Endothelial cell of hepatic sinusoid (primary cell): ENCODE measurements at regions not wholly inside any gene's neighbourhood (a gene's known extent, or its start where the extent isn't known, plus 50 kb on each side); places are given as distances from the start of the nearest gene placed in this dataset.

ENCODE experiments used
- in situ Hi-C: cut with HindIII; loops from 2 replicates; pipeline ENCODE4 v1.10.0; 2017; ENCODE audit warnings: low sequenced_read_pairs

DNA sequence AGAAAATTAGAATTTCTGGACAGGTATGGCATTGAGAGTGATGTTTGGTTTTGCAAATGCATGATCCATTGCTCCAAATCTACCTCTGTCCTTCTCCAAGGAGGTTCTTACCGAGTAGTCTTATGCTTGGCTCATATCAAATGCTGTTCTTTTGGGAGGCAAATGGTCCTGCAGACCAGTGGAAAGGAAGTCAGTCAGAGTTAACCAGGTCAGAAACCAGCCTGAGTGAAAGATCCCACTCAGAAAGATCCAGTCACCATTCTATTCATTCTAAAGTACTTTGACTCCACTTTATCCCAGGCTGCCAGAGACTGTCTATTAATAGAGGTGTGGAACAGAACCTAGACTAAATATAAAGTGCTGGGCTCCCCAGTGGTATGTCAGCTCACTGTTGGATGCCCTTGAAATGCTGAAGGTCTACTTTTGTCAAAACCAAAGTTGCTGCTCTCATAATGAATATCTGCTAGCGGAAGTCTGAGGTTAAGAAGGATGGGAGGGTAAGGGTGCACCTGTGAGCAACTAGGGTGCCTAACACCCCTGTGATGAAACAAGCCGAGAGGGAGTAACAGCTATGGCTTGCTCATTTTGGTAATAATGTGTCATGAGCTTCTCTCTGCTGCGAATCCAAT lies 302.2 kb downstream of the ZNF608 start:
- in situ Hi-C loops: no loop called here

DNA sequence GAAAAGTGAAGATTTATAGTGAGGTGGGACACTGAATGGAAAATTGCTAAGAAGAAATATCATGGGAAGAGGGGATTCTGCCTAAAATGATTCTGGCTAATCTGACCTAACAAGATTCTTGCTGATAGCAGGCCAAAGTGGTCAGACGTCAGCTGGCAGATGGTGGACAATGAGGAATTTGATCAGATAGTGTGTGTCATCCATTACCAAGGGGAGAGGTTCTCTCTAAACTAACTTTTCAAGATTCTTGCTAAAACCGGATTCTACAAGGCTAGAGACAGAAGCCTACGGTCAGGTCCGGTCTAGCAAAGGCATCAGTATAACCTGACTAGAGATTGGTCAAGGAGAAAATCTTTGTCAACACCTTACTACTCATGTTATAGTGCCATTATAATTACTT lies 306.0 kb downstream of the ZNF608 start:
- in situ Hi-C loops: no loop called here

DNA sequence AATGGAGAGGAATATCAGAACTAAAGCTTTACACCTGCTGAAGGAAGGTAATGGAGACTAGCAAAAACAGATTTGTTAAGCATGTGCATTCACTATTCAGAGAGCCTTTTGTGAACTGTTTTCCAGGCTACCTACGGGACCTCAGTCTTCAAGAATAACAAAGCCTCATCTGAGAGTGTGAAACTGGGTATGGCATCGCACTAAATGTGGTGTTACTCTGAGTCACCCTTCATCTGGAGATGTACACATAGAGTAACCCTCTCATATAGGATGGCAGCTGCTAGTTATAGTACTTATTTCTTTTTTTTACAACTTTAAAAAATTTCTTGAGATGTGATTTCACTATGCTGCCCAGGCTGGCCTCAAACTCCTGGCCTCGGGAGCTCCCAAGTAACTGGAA lies 306.8 kb downstream of the ZNF608 start:
- in situ Hi-C loops: no loop called here

DNA sequence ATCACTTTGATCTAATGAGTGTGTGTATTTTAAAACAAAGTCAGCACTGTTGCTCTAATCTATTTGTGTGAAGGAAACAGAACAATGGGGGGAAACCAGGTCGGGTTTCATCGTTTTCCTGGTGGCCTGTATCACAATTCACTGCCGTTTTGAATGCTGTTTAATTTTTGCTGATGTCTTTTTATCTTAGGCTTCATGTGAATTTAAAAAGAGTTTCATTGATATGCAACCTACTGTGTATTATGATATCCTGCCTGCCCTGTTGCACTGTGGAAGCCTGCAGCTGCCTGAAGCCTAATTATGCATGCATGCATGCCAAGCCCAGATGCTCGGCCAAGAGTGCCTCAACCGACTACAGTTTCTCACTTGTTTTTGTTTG lies 307.5 kb downstream of the ZNF608 start:
- in situ Hi-C loops: no loop called here

DNA sequence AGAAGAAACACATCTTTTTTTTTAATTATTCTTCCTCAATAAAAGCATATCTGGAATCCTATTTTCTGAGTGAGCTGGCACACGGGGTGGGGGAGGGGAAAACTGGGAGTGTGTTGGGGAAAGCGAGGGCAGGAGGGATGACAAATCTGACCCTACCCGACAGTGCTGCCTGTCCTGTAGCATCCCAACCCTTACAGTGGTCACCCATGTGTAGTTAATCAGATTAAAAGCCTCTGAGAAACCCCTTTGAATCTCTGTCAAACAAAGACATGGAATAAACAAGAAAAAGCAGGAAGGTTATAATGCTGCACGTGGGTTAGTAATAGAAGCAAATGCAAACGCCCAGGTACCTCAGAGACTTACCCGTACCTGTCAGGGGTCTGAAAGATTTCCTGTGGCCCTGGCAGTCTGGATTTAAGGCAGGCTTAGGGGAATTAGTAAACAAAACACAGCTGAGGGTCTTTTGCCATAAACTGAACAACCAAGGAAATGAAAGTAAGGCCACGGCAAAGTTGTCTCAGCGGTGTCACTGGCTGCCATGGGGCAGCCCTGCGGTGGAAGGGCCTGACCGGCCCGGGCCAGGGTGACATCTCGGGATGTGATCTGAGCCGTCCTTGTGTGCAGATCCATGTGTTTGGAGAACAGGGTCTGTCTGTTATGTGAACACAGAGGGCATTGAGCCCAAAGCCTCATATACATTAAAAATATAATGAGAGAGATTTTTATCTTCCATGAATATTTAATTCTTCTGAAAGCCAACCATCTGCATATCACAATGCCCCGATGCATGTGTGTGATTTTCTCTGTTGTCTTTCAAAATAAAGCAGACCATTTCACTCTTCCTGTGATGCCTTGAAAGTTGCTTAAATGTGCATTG lies 308.2 kb downstream of the ZNF608 start:
- in situ Hi-C loops: no loop called here

DNA sequence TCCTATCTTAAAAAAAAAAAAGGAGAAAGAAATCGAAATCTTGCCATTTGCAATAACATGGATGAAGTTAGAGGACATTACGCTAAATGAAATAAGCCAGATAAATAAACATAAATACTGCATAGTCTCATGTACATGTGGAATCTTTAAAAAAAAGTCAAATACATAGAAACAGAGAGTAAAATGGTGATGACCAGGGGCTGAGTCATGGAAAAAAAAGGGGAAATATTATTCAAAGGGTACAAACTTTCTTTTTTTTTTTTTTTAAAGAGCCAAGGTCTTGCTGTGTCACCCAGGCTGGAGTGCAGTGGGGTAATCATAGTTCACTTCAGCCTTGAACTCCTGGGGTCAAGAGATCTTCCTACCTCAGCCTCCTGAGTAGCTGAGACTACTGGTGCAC lies 310.1 kb downstream of the ZNF608 start:
- in situ Hi-C loops: no loop called here

DNA sequence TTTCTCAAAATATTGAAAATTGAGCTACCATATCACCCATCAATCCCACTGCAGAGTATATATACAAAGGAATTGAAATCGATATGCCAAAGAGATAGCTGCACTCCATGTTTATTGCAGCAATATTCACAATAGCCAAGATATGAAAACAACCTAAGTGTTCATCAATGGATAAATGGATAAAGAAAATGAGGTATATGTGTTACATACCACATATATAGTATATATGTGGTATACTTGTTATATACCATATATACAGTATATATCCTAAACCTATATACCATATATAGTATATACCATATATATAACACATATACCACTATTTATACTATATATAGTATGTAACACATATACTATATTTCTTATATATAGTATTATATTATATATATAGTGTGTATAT lies 313.3 kb downstream of the ZNF608 start:
- in situ Hi-C loops: no loop called here

DNA sequence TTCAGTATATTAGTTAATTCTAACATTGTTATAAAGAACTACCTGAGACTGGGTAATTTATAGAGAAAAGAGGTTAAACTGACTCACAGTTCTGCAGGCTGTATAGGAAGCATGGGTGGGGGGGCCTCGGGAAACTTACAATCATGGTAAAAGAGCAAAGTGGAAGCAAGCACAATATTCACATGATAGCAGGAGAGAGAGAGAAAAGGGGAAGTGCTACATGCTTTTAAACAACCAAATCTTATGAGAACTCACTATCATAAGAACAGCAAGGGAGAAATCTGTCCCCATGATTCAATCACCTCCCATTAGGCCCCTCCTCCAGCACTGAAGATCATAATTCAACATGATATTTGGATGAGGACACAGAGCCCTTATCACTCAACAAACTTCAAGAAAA lies 324.9 kb downstream of the ZNF608 start:
- in situ Hi-C loops: no loop called here

DNA sequence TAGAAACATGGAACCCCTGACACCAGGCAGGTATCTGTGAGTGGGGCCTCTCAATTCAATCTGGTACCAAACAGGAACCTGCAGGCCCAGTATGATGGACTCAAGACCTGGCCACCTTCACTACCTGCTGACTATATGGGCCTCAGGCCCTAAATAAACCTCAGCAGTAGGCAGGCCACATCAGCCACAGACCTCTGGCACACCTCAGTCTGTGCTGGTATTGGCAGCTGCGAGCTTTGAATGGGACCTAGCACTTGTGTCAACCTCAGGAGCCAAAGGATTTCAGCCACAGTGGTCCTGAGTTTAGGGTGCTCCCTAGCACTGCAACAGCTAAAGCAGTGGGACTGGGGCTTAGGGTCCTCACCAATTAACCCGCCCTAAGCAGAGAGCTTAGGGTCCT lies 325.5 kb downstream of the ZNF608 start:
- in situ Hi-C loops: no loop called here

DNA sequence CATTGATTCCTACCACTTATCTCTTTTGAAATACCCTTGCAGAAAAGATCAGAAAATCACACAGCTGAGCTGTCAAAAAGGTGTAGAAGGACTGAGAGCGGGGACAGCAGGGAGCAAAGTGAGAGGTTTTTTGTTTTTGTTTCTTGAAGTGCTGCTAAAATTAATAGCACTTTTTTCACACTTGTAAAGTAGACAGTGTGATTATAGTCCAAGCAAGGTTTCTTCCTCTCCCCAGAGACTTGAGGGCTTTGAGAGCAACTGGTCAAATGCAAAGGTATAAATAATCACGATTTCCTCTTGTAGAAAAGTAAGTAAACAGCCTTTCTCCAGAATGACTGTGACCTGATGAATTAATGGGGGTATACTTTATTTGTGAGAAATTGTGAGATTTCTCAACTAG lies 326.9 kb downstream of the ZNF608 start:
- in situ Hi-C loops: no loop called here

DNA sequence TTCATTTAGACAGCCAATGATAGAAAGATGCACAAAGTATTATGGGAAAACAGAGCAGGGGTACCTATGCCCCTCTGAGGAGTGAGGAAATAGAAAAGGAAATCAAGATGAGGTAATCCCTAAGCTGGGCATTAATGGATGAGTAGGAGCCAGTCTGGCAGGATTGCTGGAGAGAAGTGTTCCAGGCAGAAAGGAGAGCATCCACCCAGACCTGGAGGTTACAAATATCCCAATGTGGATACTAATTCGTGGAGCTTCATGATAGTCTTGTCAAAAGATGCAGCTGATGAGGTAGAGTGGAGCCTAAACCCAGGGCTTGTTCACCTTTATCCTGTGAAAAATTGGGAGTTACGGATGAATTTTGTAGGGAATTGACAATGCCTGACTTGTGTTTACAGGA lies 328.0 kb downstream of the ZNF608 start:
- in situ Hi-C loops: no loop called here

DNA sequence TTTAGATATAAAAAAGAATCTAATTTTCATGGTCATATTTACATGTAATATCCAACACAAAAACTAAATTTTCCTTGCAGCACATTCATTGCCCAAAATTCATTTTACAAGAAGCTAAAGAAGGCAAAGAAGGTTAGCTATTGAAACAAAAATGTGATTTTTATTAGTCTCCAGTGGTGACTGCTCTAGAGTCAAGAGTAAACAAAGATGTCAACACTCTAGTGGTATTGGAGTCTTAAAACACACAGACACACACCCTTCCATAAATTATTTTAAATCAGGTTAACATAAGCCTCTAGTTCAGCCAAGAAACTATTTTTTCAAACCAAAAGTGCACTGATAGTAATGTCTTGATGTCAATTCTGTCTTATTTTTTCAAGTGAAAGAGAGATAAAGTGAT lies 329.2 kb downstream of the ZNF608 start:
- in situ Hi-C loops: no loop called here

DNA sequence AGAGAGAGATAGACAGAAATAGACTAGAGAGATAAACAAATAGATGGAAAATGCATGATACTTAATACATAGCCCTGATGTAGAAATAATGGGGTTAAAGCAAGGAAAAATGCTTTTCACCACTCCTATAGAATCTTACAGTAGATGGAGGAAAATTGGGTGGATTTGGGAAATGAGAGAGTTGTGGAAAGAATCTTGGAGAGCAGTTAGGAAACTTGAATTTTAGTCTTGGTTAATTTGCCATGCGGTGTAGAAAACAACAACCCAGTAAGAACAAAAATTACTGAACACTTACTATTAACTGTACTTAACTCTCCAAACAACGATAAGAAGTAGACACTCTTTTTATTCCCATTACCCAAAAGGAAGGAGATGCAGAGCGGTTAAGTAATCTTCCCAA lies 329.8 kb downstream of the ZNF608 start:
- in situ Hi-C loops: no loop called here

DNA sequence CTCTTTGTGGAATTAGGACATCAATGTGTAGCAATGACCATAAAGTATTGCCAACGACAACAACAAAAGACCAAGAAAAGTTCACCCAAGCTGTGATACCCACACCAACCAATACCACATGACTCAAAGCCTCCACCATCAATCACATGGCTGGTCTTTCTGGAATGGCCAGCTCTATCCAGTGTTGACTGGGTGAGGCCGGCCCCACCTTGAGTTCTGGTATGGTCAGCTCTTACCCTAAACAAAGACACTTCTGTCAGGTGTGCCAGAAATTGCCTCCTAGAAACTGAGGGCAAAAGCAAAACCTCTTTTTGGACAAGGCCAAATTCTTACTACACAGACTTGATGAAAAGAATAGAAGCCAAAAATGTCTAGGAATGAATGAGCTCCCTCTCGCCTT lies 331.5 kb downstream of the ZNF608 start:
- in situ Hi-C loops: no loop called here

DNA sequence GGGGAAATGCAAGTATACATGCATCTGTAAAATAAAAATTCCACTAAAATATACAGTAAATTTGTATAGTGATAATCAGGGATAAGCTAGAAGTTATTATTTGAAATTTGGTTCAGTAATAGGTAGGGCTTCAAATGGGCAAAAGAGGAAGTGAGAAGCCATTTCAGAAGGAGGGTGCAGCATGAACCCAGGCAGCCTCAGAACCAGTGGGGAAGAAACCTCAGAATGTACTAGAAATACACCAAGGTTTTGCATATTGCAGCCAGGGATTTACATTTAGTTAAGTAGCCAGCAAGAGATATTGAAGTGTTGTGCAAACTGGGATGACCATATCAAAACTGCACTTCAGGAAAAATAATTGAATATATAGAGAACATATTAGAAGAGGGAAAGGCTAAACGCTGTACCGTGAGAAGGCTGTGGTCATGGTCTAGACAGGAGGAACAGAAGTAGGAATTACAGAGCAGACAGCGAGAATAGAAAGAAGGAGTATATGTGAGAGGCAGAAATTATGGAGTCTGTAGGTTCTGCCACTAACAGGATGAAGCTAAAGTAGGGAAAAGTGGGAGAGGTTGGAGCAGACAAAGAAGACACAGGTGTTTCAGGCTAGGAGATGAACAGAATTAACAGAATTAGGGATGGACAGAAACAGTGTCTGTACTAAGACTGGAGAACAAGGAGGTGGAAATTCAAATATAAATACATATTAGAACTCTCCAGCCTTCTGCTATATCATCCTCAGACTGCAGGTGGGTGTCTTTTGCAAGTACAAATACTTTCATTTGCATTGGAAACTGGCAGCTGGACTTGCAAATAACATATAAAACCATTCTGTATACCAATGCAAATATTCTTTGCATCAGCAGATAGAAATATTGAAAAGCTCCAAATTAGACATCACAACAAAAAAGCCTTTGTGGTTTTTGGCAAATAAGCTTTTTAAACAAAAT lies 335.6 kb downstream of the ZNF608 start:
- in situ Hi-C loops: no loop called here

DNA sequence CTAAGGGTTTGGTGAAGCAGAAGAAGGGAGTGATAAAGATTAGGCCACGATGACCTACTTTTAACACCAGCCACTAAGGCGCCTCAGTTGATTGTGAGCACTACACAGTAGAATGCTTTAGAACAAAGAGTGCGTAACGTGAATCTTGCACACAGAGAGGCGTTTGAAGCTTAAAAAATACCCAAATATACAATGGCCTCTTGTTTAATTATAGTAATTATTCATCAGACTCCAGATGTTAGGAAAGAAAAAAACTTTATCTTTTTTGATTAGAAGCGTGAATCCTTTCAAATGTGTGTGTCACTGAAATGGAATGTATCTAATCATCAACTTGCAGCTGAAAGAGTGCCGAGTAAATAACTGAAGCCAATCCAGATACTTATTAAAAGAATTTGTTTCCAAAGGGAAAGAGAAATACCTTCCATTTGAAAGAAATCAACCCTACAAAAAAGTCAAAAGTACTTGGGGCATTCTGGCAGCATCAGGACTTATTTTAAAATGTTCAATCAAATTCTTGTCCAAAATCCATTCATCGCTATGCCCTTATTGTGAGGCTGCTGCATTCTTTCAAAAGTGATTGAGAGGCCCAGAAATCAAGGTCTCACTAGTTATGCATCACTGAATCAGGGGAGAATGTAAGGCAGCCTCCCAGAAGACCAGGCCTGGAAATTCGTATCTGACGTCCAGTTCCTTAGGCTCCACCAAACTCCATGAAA lies 337.5 kb downstream of the ZNF608 start:
- in situ Hi-C loops: no loop called here

DNA sequence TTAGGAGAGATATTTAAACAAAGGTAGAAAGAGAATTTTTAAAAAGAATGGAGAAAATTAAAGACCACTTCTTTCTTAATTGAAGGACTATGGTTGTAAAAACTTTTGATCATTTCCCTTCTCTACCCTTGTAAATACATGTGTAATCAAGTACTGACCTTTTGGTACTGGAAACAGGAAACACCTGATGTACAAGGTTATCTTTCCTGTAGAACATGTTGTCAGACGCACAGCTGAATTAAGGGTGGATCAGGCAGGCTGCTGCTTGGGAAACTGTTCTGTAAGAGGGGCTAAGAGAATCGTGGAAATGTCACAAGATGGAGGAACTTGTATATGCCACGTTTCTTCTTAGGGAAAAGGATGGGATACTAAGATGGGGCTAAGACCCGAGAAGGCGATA lies 341.6 kb downstream of the ZNF608 start:
- in situ Hi-C loops: no loop called here

DNA sequence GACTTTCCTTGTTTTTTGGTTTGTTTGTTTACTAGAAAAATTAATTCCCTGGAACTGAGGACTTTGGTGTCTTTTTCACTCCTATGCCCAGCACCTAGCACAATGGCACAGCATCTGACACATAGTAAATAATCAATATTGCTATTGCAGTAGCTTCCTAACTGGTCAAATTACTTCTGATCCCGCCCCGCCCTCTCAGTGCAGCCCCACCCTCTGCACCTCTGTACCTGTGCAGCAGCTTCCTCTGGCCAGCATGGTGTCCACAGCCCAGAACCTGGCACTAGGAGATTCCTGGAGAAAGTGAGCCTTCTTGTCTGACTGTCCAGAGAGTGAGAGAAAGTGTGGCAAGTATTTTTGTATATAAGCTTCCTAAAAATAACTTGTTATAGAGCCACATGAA lies 343.2 kb downstream of the ZNF608 start:
- in situ Hi-C loops: no loop called here

DNA sequence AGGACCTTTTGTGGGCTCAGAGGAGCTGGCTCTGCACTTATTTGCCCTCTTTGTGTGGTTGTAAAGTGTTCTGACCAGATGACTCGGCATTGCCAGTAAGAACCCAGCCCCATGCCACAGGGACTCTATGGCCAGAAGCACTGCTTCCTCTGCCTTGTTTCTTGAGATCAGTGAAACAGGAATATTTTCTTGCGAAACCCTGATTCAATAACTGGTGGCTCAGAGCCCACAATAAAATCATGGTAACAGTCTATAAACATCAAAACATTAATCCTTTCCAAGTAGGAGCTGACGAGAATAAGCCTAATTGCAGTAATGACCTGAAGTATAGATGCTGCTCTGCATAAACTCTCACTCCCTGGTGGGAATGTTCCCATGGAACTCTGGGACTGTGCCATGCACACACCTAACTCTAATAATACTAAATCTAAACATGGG lies 344.3 kb downstream of the ZNF608 start:
- in situ Hi-C loops: no loop called here

DNA sequence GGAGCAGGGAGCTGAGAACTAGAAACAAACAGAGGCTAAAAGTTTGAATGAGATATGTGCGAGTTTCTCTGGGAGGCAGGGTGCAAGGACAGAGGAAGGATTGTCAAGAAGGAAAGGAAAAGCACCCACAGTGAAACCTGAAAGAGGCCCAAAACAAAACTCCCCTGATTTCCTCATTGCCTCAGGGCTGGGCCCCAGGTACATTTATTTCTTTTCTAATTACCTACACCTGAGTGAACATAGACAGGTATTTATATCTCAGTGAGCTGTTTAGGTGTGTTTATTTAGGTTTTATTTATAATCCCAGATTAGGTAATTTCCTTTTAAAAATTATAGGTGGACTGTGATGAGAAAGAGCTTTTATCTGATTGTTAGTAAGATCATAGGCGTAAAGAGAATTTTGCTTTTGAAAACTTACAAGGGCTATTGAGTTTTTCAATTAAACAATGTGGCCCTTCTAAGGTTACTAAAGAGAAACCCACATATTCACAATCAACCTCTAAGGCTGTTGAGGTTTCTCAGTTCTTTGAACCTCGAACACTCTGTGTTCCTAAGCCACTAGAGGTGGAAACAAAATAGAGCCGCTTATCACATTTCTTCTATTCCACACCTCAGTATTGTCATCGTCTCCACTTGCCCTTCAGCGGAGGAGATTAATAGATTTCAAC lies 344.8 kb downstream of the ZNF608 start:
- in situ Hi-C loops: no loop called here
